ENCODE measurements at regions not wholly inside any gene's neighbourhood (a gene's known extent, or its start where the extent isn't known, plus 50 kb on each side); places are given as distances from the start of the nearest gene placed in this dataset.
A peak's percentile ranks its signal among the peaks of the same experiment; 100 is the strongest.

DNA sequence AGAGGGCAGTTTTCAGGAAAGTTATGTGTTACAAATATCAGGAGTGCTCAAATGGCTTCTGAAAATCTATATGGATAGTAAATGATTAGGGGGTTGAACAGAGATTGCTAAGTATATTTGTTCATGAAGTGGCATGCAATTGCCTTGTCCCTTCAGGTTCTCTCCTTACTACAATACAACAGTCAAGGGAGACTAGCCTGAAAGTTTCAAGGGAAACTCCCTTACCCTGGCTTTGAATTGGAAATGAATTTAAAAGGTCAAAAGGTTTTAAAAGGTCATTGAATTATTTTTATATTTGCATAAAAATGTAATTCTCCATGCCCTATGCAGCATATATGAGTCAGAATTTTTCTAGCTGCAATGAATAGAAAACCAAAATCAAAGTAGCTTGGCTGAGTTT lies 253.1 kb upstream of the SYT1 start:
- no peak for DNase-seq

DNA sequence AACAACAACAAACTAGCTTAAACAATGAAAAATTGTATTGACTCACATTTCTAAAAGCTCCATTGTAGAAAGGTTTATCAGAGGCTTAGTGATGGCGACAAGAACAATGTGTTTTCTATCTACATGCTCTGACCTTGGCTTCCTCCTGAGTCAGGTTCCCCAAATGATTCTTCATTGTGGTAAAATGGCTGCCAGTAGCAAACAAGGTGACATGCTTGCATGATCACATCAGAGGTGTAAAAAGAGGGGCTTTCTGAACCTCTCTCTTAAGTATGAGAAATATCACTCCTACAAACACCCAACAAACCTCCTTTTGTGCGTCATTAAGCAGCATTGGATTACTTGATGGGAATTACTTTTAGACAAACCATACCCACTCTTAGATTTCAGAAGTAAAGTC lies 252.4 kb upstream of the SYT1 start:
- DNase-seq: no peak

DNA sequence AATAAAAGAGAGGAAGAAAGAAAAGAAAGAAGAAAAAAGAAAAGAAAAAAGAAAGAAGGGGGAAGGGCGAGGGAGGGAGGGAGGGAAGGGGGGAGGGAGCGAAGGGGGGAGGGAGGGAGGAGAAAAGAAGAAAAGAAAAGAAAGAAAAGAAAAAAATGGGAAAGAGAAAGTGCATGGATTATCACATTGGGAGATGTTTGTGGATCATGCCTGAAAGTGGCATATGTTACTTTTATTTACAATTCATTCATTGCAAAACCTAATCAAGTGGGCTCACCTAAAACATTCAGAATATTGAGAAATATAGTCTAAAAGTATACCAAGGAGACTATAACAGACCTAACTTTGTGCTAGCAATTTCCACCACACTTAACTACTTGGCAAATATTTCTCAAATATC lies 246.9 kb upstream of the SYT1 start:
- no peak for DNase-seq

DNA sequence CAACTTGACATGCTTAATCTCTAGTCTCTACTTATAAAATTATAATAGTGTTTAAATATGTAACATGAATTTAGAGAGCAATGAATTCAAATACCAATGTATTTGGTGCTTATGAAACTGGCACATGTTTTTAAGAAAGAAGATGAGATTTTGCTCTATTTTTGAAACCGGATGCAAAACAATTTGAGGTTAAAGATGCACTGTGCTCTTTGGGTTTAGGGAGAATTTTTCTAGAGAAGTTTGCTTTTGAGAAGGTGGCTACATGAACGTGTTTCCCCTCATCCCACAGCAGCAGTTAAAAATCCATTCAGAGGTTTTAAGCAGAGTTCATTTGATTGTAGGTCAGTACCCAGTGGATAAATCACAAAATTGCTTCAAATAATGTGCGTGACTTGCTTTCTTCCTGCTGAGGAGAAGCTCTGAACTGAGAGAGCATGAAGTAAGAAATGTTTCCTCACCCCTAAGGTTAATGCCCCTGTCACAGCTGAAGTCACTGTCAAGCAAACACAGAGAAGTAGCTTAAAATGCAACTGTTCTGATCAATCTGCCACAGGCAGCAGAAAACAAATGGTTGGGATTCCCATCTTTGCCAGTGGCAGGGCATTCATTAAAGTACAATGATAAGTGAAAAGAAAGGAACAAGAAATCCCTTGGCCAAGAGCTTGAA lies 241.9 kb upstream of the SYT1 start:
- DNase-seq: no peak

DNA sequence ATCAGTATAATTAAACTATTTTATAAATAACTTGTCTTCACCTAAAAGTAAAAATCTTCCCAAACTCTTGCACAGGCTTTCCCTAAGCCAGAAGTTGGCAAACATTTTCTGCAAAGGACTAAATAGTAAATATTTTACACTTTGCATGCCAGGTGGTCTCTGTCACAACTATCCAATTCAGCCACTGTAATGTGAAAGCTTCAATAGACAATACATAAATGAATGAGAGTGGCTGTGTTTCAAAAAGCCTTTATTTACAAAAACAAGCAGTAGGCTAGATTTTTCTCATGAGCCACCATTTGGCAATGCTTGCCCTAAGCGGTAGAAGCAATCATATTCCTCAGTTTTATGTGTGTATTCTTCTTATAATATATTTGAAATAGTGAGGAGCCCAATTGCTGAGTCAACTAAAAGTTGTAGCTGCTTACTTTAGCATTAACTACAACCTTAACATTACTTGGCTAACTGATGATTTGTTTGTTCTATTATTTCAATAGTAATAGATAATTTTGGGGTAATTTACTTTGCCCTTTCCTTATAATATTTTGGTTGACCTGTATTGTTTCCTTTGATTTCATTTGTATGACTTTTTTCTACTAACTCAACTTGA lies 236.0 kb upstream of the SYT1 start:
- DNase-seq: no peak

DNA sequence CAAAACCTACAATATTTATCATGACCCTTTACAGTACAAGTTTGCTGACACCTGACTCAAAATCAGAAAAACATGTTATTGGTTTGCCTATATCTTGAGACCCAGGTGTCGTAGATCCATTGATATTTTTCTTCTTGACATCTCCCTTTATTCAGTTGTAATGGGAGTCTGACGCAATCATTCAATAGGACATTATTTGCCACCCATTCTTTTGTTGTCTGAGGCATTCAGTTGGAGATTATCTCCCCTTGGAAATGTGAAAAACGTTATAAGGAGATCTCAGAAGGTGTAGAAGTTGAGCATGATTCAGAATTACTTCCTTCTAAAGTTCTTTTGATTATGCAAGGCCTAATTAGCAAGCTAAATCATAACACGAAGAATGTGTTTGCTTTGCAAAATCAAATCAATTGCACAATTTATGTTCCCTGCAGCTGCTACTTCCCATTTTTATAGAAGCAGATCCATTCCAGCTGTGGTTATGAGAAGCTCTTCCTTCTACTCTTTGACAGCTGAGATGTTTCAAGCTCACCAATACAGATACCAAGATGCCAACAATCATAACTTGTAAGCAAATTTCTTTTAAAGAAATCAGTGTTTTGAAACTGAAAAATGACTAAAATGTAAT lies 228.2 kb upstream of the SYT1 start:
- peak; percentile 46 for DNase-seq

DNA sequence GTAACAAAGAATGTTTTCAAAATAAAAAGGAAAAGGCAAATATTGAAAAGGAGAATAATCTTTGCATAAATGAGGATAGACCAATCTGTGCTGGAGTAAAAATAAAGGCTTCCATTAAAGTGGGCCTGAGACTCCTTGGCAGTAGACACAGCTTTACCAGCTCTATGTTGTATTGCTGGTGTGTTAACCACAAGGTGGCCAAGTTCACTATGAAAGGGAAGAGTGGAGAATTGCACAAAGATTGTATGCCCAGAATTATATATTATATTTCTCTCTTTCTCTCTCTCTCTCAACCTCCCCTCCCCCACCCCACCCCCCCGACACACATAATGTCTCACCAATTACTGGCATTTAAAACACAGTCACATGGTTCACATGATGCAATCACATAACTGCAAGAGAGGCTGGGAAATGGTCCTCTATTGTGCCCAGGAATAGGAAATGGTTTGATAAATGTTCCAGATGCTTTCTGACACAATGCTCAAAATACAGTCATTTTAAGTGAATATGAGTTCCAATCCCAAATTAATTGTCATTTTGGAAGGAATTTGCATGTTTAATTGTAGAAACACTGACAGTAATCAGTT lies 222.6 kb upstream of the SYT1 start:
- DNase-seq: peak; percentile 57

DNA sequence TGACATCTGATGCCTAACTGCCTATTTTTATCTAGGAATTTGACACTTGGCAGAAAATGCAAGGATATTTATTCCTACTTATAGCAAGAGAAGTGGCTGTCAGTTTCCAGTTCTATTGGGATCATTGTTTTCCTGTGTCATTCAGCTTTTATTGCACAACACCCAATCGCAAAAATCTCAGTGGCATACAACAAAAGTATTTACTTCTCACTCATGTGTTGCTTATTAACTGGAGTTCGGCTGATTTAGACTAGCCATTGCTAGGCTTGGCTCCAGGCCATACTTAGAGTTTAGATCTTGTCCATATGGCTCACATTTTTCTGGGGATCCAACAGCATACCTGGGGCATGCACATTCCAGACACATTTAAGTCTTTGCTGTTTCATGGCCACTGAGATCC lies 218.6 kb upstream of the SYT1 start:
- DNase-seq: no peak

DNA sequence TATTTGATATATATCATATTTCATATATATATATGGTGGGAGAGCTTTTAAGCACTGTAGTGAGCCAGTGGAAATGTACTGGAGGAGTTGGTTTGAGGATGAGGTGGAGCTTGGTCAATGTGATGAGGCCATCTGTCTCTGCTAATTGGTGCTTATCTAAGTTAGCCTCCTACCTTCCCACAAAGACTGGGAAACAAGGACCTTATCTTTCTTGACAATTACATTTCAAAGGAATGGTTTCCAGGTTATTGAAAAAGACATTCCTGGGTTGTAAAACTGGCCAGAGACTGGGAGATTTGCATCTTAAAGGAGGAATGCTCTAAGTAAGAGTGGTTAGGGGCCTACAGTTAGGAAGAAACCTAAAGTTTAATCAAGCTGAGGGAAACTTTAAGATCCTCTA lies 212.8 kb upstream of the SYT1 start:
- DNase-seq: no peak

DNA sequence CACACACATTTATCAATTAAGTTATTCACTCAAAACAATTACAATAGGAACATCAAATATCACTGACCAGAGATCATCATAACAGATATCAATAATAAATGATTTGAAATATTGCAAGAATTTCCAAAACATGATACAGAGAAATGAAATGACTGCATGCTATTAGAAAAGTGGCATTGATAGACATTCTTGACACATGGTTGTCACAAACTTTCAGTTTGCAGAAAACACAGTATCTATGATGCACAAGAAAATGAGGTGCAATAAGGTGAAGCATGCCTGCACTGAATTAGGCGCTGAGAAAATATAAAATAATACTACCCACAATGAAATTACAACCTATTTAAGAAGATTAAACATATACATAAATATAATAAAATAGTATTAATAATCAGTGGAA lies 198.0 kb upstream of the SYT1 start:
- DNase-seq: no peak

DNA sequence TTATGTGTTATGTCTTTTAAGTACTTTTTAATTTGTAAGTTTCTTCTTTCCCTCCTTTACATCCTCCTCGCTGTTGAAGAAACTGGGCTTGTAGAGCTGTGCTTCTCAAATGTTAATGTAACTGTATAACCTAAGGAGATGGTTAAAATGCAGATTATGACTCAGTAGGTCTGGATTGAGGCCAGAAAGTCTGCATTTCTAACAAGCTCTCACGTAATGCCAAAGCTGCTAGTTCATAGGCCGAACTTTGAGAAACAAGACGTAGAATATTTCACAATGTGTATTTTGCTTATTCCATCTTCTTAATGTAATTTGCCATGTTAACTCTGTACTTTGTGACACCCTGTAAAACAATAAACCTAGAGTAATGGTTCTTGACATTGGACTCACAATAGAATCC lies 193.3 kb upstream of the SYT1 start:
- no peak for DNase-seq

DNA sequence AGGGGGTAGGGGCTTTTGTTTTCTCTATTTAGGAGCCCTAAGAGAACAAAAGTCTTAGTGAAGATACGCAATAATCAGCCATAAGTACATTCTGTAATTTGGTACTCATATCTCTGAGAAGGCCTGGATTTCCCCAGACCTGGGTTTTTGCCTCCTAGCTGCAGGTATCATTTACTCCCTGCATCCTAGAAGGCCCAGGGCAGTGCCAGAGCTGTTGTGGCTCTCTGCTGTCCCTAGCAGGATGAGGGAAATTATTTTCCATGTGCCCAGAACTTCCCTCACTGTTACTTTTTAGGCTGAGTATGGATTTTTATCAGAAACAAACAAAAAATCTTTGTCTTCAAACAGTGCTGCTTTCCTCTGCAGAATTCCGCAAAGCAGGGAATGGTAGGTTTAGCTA lies 192.5 kb upstream of the SYT1 start:
- DNase-seq: no peak

DNA sequence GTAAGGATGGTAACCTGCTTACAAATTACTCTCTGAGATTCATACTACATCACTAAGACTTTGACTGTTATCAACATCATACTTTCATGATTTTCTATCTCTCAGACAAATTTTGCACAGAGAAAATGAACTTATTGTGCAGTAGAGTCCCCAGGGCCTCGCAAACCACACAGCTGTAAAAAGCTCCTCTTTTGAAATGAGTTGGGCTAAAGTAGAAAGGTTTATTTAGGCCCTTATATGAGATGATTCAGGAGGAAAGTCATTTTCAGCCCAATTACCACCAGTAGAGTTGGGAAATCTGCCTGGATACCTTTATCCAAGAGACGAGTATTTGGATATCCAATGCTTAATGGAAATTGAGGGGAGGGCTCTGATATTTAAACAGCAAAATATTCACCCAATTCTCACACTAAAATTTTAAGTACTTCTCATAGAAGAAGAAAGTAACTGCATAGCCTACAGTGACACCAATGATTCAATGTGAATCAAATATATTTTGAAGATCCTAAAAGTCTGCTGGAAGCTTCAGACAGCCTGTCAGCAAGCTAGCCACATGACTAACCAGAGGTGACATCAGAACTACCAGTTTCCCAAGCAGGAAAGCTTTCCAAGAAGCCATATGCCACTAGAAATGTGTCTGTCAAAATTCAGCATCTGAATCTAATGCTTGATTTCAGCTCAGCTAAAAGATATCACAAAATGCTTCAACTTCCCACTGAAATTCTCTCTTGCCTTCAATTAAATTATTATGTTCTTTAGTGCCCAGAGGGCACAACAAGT lies 190.1 kb upstream of the SYT1 start:
- DNase-seq: no peak

DNA sequence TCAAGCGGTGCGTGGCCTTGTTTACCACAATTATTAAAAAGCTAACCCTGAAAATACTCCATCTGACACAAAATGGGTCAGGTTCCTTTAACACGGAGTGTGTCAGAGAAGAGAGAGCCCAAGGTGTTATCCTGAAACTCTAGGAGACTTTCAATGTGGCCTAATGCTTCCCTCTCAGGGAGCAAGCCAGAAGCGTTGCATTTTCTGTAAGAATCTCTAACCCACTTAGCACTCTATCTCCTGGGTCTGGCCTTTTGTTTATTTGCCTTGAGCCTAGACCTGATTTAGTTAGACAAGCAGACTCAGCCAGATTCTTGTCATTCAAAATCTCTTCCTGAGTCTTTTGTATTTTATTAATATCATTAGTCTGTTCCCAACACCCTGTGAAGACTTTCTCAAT lies 184.0 kb upstream of the SYT1 start:
- no peak for DNase-seq

DNA sequence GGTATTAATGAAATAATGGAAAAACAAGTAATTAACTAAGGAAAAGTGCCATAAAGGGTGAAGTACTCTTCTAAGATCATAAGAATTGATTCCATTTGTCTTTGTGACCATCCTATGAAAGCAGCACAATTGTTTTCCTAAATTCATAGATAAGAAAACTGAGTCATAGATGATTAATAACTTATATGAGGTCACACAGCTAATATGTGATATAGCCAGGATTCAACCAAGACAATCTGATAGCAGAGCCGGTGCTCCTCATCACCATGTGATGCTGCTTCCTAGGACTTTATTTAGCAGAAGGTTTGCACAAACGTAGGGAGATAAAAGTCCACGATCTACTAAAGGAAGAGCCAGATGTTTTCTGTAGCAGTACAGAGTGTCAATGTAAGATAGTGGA lies 181.5 kb upstream of the SYT1 start:
- no peak for DNase-seq

DNA sequence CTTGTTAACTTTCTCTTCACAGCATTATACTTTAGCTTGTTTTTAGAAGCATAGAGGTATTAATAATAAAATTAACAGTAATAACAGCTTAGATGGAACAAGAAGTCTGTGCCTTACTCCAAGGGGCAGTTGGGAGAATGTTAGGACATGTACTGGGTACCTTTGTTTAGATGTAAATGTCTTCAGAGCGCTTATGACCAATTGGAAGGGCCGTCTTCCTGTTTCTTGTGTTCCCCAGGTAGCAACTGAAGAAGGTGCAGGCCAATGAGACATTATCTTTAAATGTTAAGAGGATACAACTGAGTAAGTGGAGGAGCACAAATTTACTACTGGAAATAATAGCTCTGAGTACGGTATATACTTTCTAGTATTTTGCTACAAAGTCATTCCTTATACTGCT lies 180.9 kb upstream of the SYT1 start:
- DNase-seq: no peak

DNA sequence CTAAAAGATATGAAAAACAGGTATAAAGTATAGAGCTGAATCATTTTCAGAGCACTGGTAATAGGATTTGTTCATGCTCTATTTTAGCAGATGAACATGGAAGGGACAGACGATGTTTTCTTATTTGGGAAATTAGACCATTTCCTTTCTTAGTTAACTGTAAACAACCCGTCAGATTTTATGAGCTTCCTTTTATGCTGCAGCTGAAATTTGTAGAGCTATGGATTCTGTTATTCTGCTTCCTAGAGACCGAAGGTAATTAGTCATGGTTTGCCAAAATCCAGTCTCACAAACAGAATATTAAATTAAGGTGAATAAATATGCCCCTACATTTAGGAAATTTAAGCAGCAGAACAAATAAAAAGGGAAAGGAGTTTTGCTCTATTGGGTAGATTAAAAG lies 180.2 kb upstream of the SYT1 start:
- no peak for DNase-seq

DNA sequence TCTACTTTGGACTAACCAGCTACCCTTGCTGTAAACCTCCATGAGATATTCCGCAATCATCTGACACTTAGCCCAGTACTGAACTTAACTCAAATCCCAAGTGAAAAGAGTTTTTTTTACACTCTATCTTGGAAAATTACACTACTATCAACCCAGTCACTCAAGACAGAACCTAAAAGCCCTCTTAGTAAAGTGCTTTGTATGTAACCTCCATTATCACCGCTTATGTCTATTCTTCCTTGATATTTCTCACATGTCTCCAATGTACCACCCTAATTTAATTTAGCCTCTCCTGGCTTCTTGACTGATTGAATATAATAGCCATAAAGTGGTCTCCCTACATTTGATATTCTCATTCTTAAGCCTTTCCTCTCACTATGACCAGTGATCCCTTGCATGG lies 168.8 kb upstream of the SYT1 start:
- no peak for DNase-seq

DNA sequence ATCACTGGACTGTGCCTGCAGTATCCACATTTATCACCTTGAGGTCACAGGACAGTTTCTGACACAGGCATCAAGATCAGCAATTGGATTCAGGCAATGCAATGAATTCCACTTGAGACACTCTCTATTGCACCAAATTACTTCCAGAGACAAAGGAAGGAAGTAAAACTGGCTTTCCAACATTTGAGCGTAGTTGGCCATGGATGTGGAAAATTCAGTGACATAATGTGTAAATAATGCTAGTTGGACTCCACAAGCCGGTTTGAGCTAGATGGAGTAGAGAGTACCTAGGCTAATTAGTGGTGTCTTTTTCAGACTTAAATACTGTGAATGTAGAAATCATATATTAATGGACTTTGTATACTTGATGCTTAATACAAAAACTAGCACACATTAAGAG lies 168.3 kb upstream of the SYT1 start:
- DNase-seq: no peak

DNA sequence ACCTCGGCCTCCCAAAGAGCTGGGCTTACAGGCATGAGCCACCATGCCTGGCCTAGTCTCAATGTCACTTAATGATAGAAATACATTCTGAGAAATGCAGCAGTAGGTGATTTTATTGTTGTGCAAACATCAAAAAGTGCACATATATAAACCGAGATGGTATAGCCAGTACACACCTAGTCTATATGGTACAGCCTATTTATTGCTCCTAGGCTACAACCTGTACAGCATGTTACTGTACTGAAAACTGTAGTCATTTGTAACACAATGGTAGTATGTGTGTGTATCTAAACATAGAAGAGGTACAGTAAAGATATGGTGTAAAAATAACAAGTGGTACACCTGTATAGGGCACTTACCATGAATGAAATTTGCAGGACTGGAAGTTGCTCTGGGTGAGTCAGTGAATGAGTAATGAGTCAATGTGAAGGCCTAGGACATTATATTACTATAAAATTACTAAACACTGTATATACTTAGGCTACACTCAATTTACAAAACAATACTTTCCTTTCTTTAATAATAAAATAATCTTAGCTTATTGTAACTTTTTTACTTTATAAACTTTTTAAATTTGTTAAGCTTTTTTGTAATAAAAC lies 166.7 kb upstream of the SYT1 start:
- DNase-seq: no peak

DNA sequence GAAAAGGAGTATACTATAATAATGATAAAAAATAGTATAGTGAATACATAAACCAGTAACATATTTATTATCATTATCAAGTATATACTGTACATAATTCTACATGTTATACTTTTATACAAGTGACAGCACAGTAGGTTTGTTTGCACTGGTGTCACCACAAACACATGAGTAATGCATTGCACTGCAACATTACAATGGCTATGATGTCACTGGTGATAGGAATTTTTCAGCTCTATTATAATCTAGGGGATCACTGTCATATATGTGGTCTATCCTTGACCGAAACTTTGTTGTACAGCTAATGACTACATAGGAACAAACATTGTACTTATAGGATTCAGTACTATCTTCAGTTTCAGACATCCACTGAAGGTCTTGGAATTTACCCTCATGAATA lies 165.8 kb upstream of the SYT1 start:
- no peak for DNase-seq

DNA sequence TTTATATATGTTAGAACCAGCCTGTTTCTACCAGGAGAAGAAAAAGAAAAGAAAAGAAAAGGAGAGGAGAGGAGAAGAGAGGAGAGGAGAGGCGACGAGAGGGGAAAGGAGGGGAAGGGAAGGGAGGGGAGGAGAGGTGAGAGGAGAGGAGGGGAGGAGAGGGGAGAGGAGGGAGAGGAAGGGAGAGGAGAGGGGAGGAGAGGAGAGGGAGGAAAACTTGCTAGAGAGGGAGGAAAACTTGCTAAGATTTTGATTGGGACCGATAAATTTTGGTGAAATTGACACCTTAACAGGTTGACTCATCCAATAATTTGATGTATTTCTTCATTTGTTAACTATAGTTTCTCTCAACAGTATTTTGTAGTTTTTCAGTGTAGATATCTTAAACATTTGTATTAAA lies 164.0 kb upstream of the SYT1 start:
- DNase-seq: no peak

DNA sequence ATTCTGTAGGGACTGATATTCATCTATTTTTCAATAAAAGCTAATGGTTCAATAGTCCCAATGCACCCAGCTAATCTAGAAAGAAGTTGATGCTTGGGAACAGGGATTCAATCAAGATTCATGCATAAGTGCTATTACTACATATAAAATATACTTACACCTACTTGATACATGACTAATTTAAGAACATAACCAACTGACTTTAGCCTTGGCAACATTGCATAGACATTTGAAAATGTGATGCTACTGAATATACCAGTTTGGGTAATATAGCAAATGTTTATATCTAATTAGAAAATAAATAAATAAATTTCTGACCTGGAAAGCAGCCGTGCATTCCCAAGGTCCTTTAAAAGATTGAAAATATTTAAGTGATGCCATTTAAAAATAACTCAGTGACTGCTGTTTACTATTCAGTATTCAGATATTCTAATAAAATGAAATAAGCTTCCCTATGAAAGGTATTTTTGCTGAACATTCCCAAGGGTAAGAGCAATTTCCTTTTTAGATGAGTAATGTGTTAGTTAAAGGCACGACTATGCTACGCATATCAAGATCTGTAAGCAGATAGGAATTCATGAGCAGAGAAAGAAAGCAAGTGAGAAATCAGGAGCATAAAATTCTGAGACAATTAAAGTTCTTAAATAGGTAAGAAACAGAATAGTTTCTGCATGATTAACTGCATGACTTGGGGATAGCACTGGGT lies 160.6 kb upstream of the SYT1 start:
- no peak for DNase-seq

Data from OCI-M1 (cell line).